OCI-M2 (cell line): ENCODE measurements at regions not wholly inside any gene's neighbourhood (a gene's known extent, or its start where the extent isn't known, plus 50 kb on each side); places are given as distances from the start of the nearest gene placed in this dataset.

Experiments used
- DNase-seq: peaks from one replicate; lab custom pipeline; 2025; ENCODE audit not compliant: unreplicated experiment; lab: John Stamatoyannopoulos, UW

DNA sequence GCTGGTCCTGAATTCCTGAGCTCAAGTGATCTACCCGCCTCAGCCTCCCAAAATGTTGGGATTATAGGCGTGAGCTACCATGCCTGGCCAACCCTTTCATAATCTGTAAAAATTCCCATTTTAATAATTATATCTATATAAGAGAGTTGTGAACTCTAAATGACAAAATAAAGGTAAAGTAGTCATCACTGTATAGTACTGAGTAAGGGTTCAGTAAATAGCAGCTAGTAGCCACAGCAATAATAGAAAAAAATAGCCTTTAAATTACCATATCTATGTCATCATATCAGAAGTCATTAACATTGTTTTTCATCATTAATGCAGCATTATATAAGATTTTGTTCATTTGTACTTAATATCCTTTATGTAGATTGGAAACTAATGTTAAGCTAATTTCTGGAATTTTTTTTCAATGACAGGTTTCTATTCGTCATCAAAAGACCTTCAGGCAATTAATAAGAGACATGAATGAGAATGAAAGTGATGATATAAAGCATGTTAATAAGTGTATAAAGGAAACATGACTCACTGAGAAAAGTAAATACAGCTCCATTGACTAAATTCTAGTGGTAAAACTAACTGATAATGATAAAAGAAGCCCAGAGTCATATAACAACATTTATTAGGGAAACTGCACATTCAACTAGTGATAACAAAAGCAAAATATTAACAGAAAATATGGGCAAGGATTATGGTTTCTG is 85.9 kb upstream of the UGT8 start:
- no peak for DNase-seq

DNA sequence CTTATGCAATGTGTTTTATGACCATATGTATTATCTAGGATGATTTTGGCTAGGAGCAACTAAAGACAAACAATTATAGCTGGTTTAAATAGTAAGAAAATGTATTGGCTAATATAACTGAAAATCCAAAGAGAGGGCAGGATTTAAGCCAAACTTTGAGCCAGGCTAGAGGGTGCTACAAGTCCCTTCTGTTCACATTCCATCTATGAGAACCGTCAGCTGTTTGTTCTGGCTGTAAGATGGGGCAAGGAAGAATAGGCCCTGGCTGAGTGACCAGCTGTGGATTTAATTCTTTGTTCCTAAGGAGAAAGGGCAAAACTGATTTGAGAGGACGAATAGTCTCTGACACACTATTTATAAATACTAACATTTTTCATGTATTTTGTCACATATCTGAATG is 79.2 kb upstream of the UGT8 start:
- no peak for DNase-seq

DNA sequence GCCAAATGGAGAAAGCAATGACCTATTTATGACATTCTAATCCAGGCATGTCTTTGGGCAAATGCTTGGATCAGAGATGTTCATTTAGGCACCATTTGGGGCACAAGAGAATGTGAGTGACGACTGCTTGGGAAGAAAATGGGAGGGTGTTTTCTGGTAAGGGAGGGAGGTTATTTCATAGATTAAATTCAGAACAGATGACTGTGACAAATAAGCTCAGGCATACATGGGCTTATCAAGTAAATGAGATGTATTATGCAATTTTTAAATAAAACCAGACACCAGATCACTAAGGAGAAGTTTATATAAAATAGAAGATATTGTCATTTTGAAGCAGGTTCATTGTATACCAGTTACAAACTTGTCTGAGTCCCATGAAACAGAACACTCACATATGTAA is 71.4 kb upstream of the UGT8 start:
- DNase-seq: no peak

DNA sequence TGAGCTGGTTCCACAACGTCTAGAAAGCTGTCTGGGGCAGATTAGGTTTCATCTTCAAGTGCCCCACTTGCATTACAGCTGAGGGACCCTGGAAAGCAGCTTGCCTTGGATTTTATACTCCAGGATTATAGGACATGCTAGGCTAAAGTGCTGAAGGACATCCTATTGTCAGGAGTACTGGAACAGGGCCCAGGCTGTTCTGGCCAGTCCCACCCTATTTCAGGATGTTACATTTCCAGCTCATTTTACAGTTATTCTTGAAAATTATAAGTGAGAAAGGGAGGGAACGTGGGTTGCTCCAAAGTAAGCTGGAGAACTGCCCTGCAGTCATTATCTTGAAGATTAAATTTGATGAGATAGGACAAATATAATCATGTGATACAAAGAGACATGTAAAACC is 71.0 kb upstream of the UGT8 start:
- DNase-seq: no peak

DNA sequence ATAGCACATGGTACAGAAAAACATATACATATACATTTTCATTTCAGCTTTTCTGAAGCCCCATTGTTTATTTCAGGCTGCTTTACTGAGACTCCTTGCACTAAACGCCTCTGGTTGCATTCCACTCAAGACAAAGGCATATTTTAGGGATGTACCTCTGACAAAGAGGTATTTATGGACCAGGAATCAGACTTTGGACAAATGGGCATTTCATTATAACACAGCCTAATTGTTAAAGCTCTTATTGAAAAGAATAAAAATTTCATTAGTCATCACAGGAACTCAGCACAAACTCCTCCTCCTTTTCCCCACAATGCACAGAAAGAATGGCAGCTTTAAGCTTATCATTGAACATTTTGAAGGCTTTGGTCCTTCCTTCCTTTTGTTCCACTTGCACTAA is 62.9 kb upstream of the UGT8 start:
- DNase-seq: no peak

DNA sequence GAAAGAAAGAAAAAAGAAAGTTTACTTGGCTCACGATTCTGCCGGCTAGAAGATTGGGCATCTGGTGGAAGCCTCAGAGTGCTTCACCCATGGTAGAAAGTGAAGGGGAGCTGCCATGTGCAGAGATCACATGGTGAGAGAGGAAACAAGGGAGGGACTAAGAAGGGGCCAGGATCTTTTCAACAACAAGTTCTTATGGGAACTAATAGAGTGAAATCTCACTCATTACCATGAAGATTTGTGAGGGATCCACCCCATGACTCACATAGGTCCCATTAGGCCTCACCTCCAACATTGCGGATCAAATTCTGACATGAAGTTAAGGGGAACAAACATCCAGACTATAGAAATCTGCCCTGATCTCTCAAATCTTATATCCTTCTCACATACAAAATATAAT is 61.3 kb upstream of the UGT8 start:
- no peak for DNase-seq

DNA sequence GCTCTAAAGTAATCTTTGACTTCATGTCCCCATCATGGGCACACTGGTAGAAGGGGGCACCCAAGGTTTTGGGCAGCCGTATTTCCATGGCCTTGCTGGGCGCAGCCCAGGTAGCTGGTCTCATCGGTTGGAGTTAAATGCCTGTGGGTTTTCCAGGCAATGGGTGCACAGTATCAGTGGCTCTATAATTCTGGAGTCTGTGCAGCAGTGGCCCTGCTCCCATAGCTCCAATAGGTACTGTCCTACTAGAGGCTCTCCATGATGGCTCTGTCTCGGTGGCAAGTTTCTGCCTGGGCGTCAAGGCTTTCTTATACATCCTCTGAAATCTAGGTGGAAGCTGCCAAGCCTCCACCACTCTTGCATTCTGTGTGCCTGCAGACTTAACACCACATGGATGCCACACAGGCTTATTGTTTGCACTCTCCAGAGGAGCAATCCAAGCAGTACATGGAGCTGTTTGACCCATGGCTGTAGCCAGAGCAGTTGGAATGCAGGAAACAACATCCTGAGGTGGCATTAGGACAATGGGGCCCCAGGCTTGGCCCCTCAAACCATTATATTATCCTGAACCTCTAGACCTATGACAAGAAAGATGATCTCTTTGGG is 60.5 kb upstream of the UGT8 start:
- DNase-seq: no peak

DNA sequence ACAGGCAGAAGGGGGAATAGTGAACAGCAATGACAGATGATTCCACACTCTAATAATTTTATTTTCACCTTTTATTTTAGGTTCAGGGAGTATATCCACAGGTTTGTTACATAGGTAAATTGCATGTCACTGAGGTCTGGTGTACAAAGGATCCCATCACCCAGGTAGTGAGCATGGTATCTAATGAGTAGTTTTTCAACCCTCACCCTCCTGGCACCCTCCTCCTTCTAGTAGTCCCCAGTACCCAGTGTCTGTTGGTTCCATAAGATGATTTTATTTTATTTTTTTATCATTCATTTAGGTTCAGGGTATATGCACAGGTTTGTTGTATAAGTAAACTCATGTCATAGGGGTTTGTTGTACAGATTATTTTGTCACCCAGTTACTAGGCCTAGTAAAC is 58.6 kb upstream of the UGT8 start:
- DNase-seq: no peak

DNA sequence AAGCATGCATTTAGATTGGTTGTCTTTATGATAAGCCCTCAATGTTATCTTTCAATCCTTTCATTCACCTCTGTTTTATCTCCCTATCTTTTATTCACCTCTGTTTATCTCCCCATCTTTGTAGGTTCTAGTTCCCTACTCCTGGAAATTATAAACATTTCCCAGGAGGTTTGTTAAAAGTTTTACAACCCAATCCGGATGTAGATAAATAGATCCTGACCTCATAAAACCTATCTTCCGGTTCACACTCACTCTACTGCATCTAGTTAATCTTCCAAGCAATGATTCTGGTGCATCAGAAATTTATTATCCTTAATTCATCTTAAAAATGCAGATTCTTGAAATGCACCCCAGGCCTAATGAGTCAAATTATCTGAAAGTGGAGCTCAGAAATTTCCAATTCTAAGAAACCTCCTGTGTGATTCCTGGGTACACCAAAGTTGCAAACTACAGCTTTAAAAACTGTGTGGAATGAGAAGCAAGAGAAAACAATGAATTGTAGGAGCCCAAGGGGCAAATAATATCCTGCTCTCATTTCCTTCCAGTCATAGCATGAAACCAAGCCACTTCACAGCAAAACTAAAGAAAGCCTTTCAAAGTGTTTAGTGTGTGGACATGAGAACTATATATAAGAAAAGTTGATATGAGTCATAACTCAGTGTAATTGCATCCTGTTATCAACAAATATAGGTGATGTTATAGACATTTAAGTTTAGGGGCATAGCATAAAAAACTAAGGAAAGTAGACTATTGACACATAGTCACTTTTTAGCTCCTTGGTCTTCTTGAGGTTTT is 51.1 kb upstream of the UGT8 start:
- no peak for DNase-seq
